Testis (tissue), 2 donors: ENCODE measurements at regions not wholly inside any gene's neighbourhood (a gene's known extent, or its start where the extent isn't known, plus 50 kb on each side); places are given as distances from the start of the nearest gene placed in this dataset.

ENCODE experiments used
- DNase-seq: peaks from one replicate; pipeline ENCODE4 v3.0.0-alpha.2; 2019
- H3K27ac ChIP-seq, 2 donors: fragments of 200-600 bp; sonication (generic); one replicate each; pipeline ENCODE4 v1.5.1; 2019
- H3K27me3 ChIP-seq: fragments of 200-600 bp; sonication (generic); one replicate; pipeline ENCODE4 v1.5.1; 2019
- H3K36me3 ChIP-seq: fragments of 200-600 bp; sonication (generic); one replicate; pipeline ENCODE4 v1.5.1; 2017; ENCODE audit warnings: low read depth; ENCODE audit errors: missing control alignments
- H3K4me1 ChIP-seq: fragments of 200-600 bp; sonication (generic); one replicate; pipeline ENCODE4 v1.5.1; 2019
- H3K4me3 ChIP-seq, 2 donors: fragments of 200-600 bp; sonication (generic); one replicate each; pipeline ENCODE4 v1.5.1; 2017 to 2019
- H3K9me3 ChIP-seq: fragments of 200-600 bp; sonication (generic); one replicate; pipeline ENCODE4 v1.5.1; 2017
- POLR2A ChIP-seq: fragments of 450-650 bp; IDR thresholded peaks from one replicate; pipeline ENCODE4 v1.6.1; 2017; ENCODE audit warnings: antibody characterized with exemption, mild to moderate bottlenecking, moderate library complexity
- WGBS, 2 donors: methylation state at CpG; one replicate each; pipeline ENCODE4 v1.1.5; 2018; 5-methylcytosine and 5-hydroxymethylcytosine counted together
- intact Hi-C: fragments of 100-400 bp; cut with DNase I; formaldehyde crosslinking; loops from one replicate; pipeline ENCODE4 v1.15.1; 2023; ENCODE audit warnings: low total_unique reads
- TF ChIP-seq, protein P1 (sequence below), 3 experiments: fragments of 450-650 bp in 2 of 3; fragments of 200-600 bp in 1 of 3; sonication (generic) in 1 of 3; IDR thresholded peaks; one replicate each; pipeline ENCODE4 v1.5.1; 2016 to 2019; ENCODE audit warnings: antibody characterized with exemption in 3 of 3, mild to moderate bottlenecking in 2 of 3, moderate library complexity in 1 of 3

DNA sequence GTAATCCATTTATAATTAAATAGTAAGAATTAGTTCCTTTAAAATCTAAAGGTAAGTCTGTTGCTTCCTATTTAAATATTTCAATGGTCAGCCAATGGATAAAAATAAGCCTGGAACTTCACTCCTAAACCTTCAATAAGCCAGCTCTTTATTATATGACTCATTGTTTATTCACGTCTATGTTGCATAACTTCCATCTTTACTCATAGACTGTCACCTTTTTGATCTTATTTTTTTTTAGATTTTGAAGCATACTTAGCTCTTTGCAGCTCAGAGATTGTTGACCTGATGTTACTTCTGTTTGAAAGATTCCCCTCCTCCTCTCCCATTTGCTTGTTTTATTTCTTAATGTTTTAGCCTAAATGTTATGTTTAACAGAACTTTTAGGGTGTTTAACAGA, 1571.2 kb upstream of the RAG2 start:
- Histone ChIP-seq H3K27me3 (no peaks in the 10 kb centered on the region), H3K9me3 (no peaks in the 10 kb centered on the region), H3K4me3 (no peak overlapping the region), H3K27ac (no peak overlapping the region), H3K36me3 (no peaks in the 10 kb centered on the region), H3K4me1 (no peaks in the 10 kb centered on the region)
- 61 to 68% methylated on average over 1 of the region's 1 CpG for WGBS, 2 donors
- no peak for TF ChIP-seq POLR2A
- TF ChIP-seq, protein P1, sequence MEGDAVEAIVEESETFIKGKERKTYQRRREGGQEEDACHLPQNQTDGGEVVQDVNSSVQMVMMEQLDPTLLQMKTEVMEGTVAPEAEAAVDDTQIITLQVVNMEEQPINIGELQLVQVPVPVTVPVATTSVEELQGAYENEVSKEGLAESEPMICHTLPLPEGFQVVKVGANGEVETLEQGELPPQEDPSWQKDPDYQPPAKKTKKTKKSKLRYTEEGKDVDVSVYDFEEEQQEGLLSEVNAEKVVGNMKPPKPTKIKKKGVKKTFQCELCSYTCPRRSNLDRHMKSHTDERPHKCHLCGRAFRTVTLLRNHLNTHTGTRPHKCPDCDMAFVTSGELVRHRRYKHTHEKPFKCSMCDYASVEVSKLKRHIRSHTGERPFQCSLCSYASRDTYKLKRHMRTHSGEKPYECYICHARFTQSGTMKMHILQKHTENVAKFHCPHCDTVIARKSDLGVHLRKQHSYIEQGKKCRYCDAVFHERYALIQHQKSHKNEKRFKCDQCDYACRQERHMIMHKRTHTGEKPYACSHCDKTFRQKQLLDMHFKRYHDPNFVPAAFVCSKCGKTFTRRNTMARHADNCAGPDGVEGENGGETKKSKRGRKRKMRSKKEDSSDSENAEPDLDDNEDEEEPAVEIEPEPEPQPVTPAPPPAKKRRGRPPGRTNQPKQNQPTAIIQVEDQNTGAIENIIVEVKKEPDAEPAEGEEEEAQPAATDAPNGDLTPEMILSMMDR (IDR thresholded peaks at IDR 0.05): no peak
- no peak for DNase-seq
- intact Hi-C loops: no loop called here

DNA sequence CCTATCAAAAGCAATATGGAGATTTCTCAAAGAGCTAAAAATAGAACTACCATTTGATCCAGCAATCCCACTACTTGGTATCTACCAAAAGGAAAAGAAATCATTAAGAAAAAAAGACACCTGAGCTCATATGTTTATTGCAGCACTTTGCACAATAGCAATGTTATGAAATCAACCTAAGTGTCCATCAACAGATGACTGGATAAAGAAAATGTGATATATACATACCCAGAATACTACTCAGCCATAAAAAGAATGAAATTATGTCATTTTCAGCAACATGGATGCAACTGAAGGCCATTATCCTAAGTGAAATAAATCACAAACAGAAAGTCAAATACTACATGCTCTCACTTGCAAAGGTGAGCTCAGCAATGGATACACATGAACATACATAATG, 1565.5 kb upstream of the RAG2 start:
- Histone ChIP-seq H3K4me3 (no peak overlapping the region), H3K9me3 (no peaks in the 10 kb centered on the region)
- intact Hi-C loops: no loop called here

DNA sequence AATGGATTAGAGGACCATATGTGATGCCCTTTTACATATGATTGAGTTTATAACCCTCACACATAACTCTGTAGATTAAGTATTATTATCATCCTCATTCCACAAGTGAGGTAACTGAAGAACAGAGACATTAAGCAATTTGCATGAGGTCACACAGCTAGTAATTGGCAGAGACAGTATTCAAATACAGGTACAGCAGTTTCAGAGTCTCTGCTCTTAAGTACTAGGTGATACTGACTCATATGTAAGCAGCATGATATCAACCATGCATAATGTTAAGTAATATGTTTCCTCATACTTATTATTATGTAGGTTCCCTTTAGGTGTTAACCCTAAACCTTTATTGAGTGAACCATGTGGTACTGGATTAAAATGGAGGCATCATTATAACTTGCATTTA, 1562.4 kb upstream of the RAG2 start:
- H3K27ac ChIP-seq: no peak overlapping the region
- TF ChIP-seq POLR2A: no peak
- TF ChIP-seq, protein P1 (IDR thresholded peaks at IDR 0.05): no peak
- H3K36me3 ChIP-seq: no peaks in the 10 kb centered on the region
- H3K9me3 ChIP-seq: no peaks in the 10 kb centered on the region
- H3K4me3 ChIP-seq: no peak overlapping the region
- no peaks in the 10 kb centered on the region for H3K4me1 ChIP-seq
- DNase-seq: no peak
- H3K27me3 ChIP-seq: no peaks in the 10 kb centered on the region
- intact Hi-C loops: no loop called here

More for the DNA sequence above, 1565.5 kb upstream of the RAG2 start:
- H3K27ac ChIP-seq: no peak overlapping the region
- no peaks in the 10 kb centered on the region for H3K27me3 ChIP-seq
- H3K4me1 ChIP-seq: no peaks in the 10 kb centered on the region
- no peak for DNase-seq
- TF ChIP-seq, protein P1 (IDR thresholded peaks at IDR 0.05): no peak
- no peak for TF ChIP-seq POLR2A
- no peaks in the 10 kb centered on the region for H3K36me3 ChIP-seq

DNA sequence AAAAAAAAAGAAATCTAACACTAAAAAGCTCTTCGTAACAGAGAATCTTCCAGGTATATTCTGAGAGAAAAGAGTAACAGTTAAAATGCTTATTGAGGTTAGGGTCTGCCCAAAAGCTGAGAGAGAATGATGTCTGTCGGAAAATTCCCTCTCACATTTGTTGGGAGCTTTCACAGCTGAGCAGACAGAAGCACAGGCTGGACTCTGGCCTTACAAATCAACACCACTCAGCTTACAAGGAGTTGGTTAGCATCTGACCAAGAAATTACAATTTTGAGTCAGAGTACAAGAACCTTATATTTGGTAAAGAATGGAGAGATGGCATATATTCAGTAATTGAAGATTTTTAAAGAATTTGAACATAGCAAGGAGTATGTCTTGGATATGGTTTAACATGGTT, 1561.0 kb upstream of the RAG2 start:
- DNase-seq: no peak
- intact Hi-C loops: no loop called here
- no peaks in the 10 kb centered on the region for H3K9me3 ChIP-seq
- 95 to 97% methylated on average over 2 of the region's 2 CpGs for WGBS, 2 donors
- TF ChIP-seq, protein P1 (IDR thresholded peaks at IDR 0.05): no peak
- no peak for TF ChIP-seq POLR2A
- H3K4me1 ChIP-seq: no peaks in the 10 kb centered on the region
- no peaks in the 10 kb centered on the region for H3K27me3 ChIP-seq
- no peaks in the 10 kb centered on the region for H3K36me3 ChIP-seq
- H3K27ac ChIP-seq: no peak overlapping the region
- no peak overlapping the region for H3K4me3 ChIP-seq

DNA sequence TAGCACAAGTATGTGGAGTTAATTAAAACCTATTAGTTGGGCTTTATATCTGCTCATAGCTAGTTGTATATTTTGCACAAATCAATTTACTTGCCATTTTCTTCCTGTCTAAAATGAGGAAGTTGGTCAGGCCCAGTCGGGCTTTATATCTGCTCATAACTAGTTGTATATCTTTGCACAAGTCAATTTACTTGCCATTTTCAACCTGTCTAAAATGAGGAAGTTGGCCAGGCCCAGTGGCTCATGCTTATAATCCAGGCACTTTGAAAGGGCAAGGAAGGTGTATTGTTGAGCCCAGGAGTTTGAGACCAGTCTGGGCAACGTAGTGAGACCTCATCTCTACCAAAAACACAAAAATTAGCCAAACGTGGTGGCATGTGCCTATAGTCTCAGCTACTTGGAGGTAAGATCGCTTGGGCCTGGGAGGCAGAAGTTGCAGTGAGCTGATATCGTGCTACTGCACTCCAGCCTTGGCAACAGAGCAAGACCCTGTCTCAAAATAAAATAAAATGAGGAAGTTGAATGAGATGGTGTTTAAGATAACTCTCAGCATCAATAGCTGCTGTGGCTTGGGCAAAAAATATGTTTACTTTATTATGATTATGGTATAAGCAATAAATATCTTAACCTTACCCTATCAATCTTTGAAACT, 1558.6 kb upstream of the RAG2 start:
- no peaks in the 10 kb centered on the region for H3K4me1 ChIP-seq
- no peaks in the 10 kb centered on the region for H3K36me3 ChIP-seq
- H3K9me3 ChIP-seq: no peaks in the 10 kb centered on the region
- WGBS, 2 donors: 77 to 89% methylated on average over 5 of the region's 5 CpGs
- no peak overlapping the region for H3K4me3 ChIP-seq
- DNase-seq: no peak
- no peak overlapping the region for H3K27ac ChIP-seq
- TF ChIP-seq POLR2A: no peak
- TF ChIP-seq, protein P1 (IDR thresholded peaks at IDR 0.05): no peak
- intact Hi-C loops: no loop called here
- no peaks in the 10 kb centered on the region for H3K27me3 ChIP-seq
